ENCODE measurements at regions not wholly inside any gene's neighbourhood (a gene's known extent, or its start where the extent isn't known, plus 50 kb on each side); places are given as distances from the start of the nearest gene placed in this dataset.

- Mint-ChIP-seq H3K27me3 (ENCODE audit: low read depth, poor library complexity) (no peaks in the 10 kb centered on the region), H3K36me3 (ENCODE audit: low read depth) (no peaks in the 10 kb centered on the region), H3K4me1 (peaks cover 14% of the 10 kb centered on the region), H3K4me3 (no peak overlapping the region), H3K27ac (no peak overlapping the region), H3K9me3 (no peaks in the 10 kb centered on the region)
- DNase-seq = no peak
- TF ChIP-seq CTCF (IDR thresholded peaks at IDR 0.05) = no peak
These were observed 376.1 kb upstream of the MTPN start for GRCh38 chr7:136353287-136353686.

DNA sequence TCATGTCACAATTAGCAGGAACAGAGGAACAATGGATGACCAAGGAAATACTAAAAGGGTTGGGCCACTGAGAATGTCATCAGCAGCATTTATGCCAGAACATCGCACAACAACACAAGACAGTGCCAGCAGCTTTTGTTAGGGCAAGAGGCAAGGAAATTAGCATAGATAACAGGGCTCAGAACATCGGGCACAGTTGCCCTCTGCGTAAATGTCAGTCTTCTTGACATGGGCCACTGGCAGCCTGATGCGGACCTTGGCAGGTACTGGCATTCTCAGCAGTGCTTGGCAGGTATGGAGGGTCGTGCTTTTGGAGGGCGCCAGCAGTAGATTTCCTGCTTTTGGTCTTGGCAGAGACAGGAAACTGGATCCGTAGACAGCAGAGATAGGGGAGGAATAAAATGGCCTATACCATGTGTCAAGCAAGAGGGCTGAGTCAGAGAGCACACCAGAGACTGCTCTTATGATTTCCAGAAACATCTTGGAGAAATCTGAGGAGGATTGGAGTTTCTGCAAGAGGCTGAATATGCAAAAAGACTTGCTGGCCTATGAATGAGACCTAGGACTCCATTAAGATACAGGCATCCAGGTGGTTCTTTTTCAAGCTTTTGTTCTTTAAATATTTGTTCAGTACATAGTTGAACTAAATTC lies 371.5 kb upstream of the MTPN start:
- DNase-seq = no peak

DNA sequence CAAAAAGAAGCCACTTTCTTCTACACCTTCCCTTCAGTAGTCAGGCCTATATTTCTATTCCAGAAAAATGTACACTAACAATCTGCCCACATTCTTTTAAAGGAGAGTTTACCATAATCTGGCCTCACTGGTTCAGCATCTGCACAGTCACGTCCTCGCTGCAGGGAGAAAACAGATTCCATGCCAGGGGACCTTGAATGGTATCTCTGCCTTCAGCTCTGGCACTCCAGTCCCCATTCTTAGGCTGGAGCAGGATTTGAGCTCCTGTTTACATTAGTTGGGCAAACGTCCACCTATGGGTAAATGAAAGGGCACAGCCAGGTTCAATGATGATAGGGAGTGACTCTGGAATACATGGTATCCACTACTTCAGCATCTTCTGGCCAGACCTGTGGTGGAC lies 371.0 kb upstream of the MTPN start:
- Mint-ChIP-seq H3K4me1 (peaks cover 2% of the 10 kb centered on the region), H3K36me3 (ENCODE audit: low read depth) (no peaks in the 10 kb centered on the region), H3K27ac (peak overlapping the region; percentile 32), H3K4me3 (no peak overlapping the region), H3K9me3 (no peaks in the 10 kb centered on the region), H3K27me3 (ENCODE audit: low read depth, poor library complexity) (no peaks in the 10 kb centered on the region)
- no peak for TF ChIP-seq CTCF (IDR thresholded peaks at IDR 0.05)
- DNase-seq = no peak

More for the DNA sequence above, 371.5 kb upstream of the MTPN start:
- no peaks in the 10 kb centered on the region for H3K27me3 Mint-ChIP-seq (ENCODE audit: low read depth, poor library complexity)
- H3K36me3 Mint-ChIP-seq (ENCODE audit: low read depth) = no peaks in the 10 kb centered on the region
- peaks cover 7% of the 10 kb centered on the region for H3K4me1 Mint-ChIP-seq
- H3K27ac Mint-ChIP-seq = no peak overlapping the region
- H3K9me3 Mint-ChIP-seq = no peaks in the 10 kb centered on the region
- H3K4me3 Mint-ChIP-seq = no peak overlapping the region
- TF ChIP-seq CTCF (IDR thresholded peaks at IDR 0.05) = no peak

DNA sequence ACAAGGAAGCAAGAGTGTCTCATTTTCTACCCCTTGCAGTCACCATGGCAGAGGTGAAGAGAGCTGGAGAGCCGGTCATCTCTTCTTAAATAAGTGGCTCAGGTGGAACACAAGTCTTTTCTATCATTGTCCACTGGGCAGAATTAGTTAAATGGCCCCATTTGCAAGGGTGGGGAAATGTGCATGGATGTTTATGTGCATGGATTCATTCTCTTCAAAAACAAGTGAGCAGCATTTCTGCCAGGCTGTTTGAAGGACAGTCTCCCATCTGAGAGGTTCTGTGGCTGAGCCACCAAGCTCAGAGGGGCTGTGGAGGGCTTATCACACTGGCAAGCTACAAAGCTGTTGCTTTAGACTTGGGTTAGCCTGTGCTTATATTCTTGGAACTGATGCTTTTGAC lies 370.3 kb upstream of the MTPN start:
- H3K27me3 Mint-ChIP-seq (ENCODE audit: low read depth, poor library complexity) = no peaks in the 10 kb centered on the region
- H3K9me3 Mint-ChIP-seq = no peaks in the 10 kb centered on the region
- H3K4me1 Mint-ChIP-seq = no peaks in the 10 kb centered on the region
- H3K4me3 Mint-ChIP-seq = no peak overlapping the region
- no peak overlapping the region for H3K27ac Mint-ChIP-seq
- no peak for DNase-seq
- H3K36me3 Mint-ChIP-seq (ENCODE audit: low read depth) = no peaks in the 10 kb centered on the region
- TF ChIP-seq CTCF (IDR thresholded peaks at IDR 0.05) = no peak

DNA sequence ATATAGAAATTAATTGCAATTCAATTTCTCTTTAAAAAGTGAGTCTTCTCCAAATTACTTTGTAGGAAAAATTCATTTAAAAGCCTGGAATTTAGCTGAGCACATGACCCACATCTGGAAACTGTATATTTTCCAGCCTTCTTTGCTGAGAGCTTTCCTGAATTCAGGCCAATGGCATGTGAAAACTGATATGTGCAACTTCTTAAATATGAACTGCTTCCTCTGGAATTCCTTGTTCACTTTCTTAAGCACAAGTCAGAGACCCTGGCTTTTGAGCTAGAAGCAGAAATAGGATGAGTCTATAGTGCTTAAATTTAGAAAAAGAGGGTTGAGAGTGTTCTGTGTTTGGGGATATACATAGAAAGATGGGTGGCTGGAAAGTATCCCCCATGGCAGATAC lies 365.1 kb upstream of the MTPN start:
- H3K27me3 Mint-ChIP-seq (ENCODE audit: low read depth, poor library complexity) = no peaks in the 10 kb centered on the region
- H3K4me1 Mint-ChIP-seq = no peaks in the 10 kb centered on the region
- no peaks in the 10 kb centered on the region for H3K36me3 Mint-ChIP-seq (ENCODE audit: low read depth)
- no peak for DNase-seq
- no peak overlapping the region for H3K4me3 Mint-ChIP-seq
- no peaks in the 10 kb centered on the region for H3K9me3 Mint-ChIP-seq
- H3K27ac Mint-ChIP-seq = no peak overlapping the region
- TF ChIP-seq CTCF (IDR thresholded peaks at IDR 0.05) = no peak

- Mint-ChIP-seq H3K27ac (no peak overlapping the region), H3K9me3 (no peaks in the 10 kb centered on the region), H3K4me1 (no peaks in the 10 kb centered on the region), H3K27me3 (ENCODE audit: low read depth, poor library complexity) (no peaks in the 10 kb centered on the region), H3K4me3 (no peak overlapping the region), H3K36me3 (ENCODE audit: low read depth) (no peaks in the 10 kb centered on the region)
- DNase-seq = no peak
- TF ChIP-seq CTCF (IDR thresholded peaks at IDR 0.05) = no peak
These were observed 362.3 kb upstream of the MTPN start for GRCh38 chr7:136339464-136339863.
